ENCODE measurements at regions not wholly inside any gene's neighbourhood (a gene's known extent, or its start where the extent isn't known, plus 50 kb on each side); places are given as distances from the start of the nearest gene placed in this dataset.

GRCh38 chr10:110410329-110411046, 87.2 kb upstream of the DUSP5 start:
- Histone ChIP-seq H3K79me2 (ENCODE audit: control insufficient read depth, insufficient read depth, low read length) (no peaks in the 10 kb centered on the region), H3K4me2 (ENCODE audit: insufficient read depth, low read length) (no peak overlapping the region), H3K4me3 (no peak overlapping the region), H4K20me1 (replicated peaks; ENCODE audit: control insufficient read depth, insufficient read depth, low read length) (no peaks in the 10 kb centered on the region), H3K9me1 (ENCODE audit: control insufficient read depth, insufficient read depth, low read length) (no peaks in the 10 kb centered on the region), H3K36me3 (ENCODE audit: control insufficient read depth, insufficient read depth, low read length) (no peaks in the 10 kb centered on the region), H3K9ac (ENCODE audit: insufficient read depth in 1 of 2, low read depth in 2 of 2, low read length in 2 of 2) (peak overlapping the region in 1 of 2 experiments; percentile 31; a peak in 1 of 4 replicates), H3K4me1 (replicated peaks in 1 of 2; ENCODE audit: control insufficient read depth in 2 of 2, insufficient read depth in 2 of 2, low read length in 2 of 2) (peaks cover 2 to 26% of the 10 kb centered on the region in 2 experiments; a peak in 4 of 5 replicates), H2AFZ (ENCODE audit: low read depth, low read length) (peak overlapping the region; percentile 76), H3K27me3 (ENCODE audit: control insufficient read depth in 2 of 2, insufficient read depth in 2 of 2, low read length in 2 of 2) (no peaks in the 10 kb centered on the region), H3K27ac (ENCODE audit: extremely low read depth, low read depth, low read length) (no peak overlapping the region), H3K9me3 (replicated peaks; ENCODE audit: control insufficient read depth, insufficient read depth, low read depth, low read length) (no peaks in the 10 kb centered on the region)
- in situ Hi-C loops (cut with MboI): no loop called here
- intact Hi-C loops (cut with micrococcal nuclease): no loop called here
- WGBS (ENCODE audit: insufficient coverage, low coverage, missing lambda C conversion rate): 62% methylated on average over 7 of the region's 11 CpGs
- BruUV-seq (replicated peaks): no TSS peak
- DNase-seq (ENCODE audit: extremely low read depth in 1 of 4, low spot score in 3 of 4) (peak in 3 of 4 experiments; percentile 18 to 29 (median 27)), ATAC-seq (peak; percentile 30; the same call in 2 of the 3 replicates), FAIRE-seq (peak; percentile 68)
- ChIA-PET CTCF (ENCODE audit: low intra/inter-chr PET ratio) (no interaction called here), POLR2A (interaction anchor here (0.6 kb wide), 1 partner anchor 106 kb away, joined by 5 read pairs; the partner anchor contains the start of gene SMNDC1)
- TF ChIP-seq FOSL1 (tag; conservative IDR thresholded peaks at IDR 0.05) (peak; percentile 54; the same call in 1 of the 2 replicates), HNRNPK (IDR thresholded peaks at IDR 0.05; ENCODE audit: low read depth, low read length, poor library complexity, severe bottlenecking) (no peak), NR4A1 (CRISPR knock-in tag; IDR thresholded peaks at IDR 0.05) (no peak), NR4A1 (tag; IDR thresholded peaks at IDR 0.05) (no peak), GABPB1 (CRISPR knock-in tag; IDR thresholded peaks at IDR 0.05) (no peak), CREB1 (IDR thresholded peaks at IDR 0.05) (no peak), CREB1 (CRISPR knock-in tag; IDR thresholded peaks at IDR 0.05) (no peak), NR2C1 (IDR thresholded peaks at IDR 0.05) (no peak), NR2C1 (tag; IDR thresholded peaks at IDR 0.05) (no peak), GABPB2 (CRISPR knock-in tag; conservative IDR thresholded peaks at IDR 0.05) (no peak), TAL1 (IDR thresholded peaks at IDR 0.05) (no peak), FOXK1 (CRISPR knock-in tag; IDR thresholded peaks at IDR 0.05; ENCODE audit: borderline replicate concordance) (no peak), CEBPZ (IDR thresholded peaks at IDR 0.05; ENCODE audit: borderline replicate concordance, low read depth, low read length) (no peak), EP400 (IDR thresholded peaks at IDR 0.05) (no peak), NFIC (IDR thresholded peaks at IDR 0.05) (peak; percentile 52), ZNF589 (CRISPR knock-in tag; IDR thresholded peaks at IDR 0.05; ENCODE audit: low read depth) (0 out of 2 replicates have a peak, but pooled peaks have one; percentile 31), JUN (IDR thresholded peaks at IDR 0.05; ENCODE audit: borderline replicate concordance, low read depth, low read length) (peak; percentile 12; the same call in 1 of the 2 replicates), JUN (CRISPR knock-in tag; IDR thresholded peaks at IDR 0.05; ENCODE audit: borderline replicate concordance) (no peak), ZNF253 (CRISPR knock-in tag; conservative IDR thresholded peaks at IDR 0.05) (no peak), CREM (IDR thresholded peaks at IDR 0.05; ENCODE audit: low read depth) (no peak)
- TF ChIP-seq, protein P1, sequence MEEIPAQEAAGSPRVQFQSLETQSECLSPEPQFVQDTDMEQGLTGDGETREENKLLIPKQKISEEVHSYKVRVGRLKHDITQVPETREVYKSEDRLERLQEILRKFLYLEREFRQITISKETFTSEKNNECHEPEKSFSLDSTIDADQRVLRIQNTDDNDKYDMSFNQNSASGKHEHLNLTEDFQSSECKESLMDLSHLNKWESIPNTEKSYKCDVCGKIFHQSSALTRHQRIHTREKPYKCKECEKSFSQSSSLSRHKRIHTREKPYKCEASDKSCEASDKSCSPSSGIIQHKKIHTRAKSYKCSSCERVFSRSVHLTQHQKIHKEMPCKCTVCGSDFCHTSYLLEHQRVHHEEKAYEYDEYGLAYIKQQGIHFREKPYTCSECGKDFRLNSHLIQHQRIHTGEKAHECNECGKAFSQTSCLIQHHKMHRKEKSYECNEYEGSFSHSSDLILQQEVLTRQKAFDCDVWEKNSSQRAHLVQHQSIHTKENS (CRISPR knock-in tag; IDR thresholded peaks at IDR 0.05): no peak

All from K562 (cell line).